K562 (cell line): ENCODE measurements at regions not wholly inside any gene's neighbourhood (a gene's known extent, or its start where the extent isn't known, plus 50 kb on each side); places are given as distances from the start of the nearest gene placed in this dataset.
"Not testable (repeated sequence)": the region's sequence is repeated elsewhere in the genome, so short reads cannot be mapped to it uniquely, and the experiment has no call there.

ENCODE experiments used
- BRCA1 ChIP-seq, 2 experiments: fragments of 450-650 bp in 1 of 2; sonication (generic) in 1 of 2; formaldehyde crosslinking in 1 of 2; IDR thresholded peaks; 2 replicates each; pipeline versions ENCODE4 v1.5.0 to v1.6.1; 2017 to 2020; ENCODE audit warnings: mild to moderate bottlenecking in 1 of 2, missing genetic modification reagents in 1 of 2
- EP300 ChIP-seq: IDR thresholded peaks from 2 replicates; pipeline ENCODE4 v1.6.1; 2012; ENCODE audit warnings: low read length, improper control_type of control experiment
- NCOA4 ChIP-seq: fragments of 450-650 bp; IDR thresholded peaks from 2 replicates; pipeline ENCODE4 v1.6.1; 2018; ENCODE audit warnings: mild to moderate bottlenecking; ENCODE audit not compliant: partially characterized antibody
- SETDB1 ChIP-seq: IDR thresholded peaks from one replicate; pipeline ENCODE4 v1.6.1; 2012; ENCODE audit warnings: low read length, control low read depth, inconsistent platforms
- SNAPC5 ChIP-seq: fragments of 250-450 bp; sonication (Bioruptor Pico); IDR thresholded peaks from 2 replicates; pipeline ENCODE4 v1.8.0; 2021; ENCODE audit warnings: moderate library complexity, mild to moderate bottlenecking, inconsistent platforms
- ZNF263 ChIP-seq: sonication (generic); formaldehyde crosslinking; IDR thresholded peaks from 2 replicates; pipeline ENCODE4 v1.8.0; 2022; ENCODE audit warnings: mild to moderate bottlenecking, missing genetic modification reagents, borderline replicate concordance

GRCh38 chr11:116364925-116365324 is 407.9 kb downstream of the BUD13 start:
- TF ChIP-seq BRCA1 (IDR thresholded peaks at IDR 0.05); BRCA1 (CRISPR knock-in tag; IDR thresholded peaks at IDR 0.05); SNAPC5 (CRISPR knock-in tag); ZNF263 (CRISPR knock-in tag); EP300; NCOA4; SETDB1: not testable (repeated sequence)
